IPS-NIHi7 (cell line): ENCODE measurements at regions not wholly inside any gene's neighbourhood (a gene's known extent, or its start where the extent isn't known, plus 50 kb on each side); places are given as distances from the start of the nearest gene placed in this dataset.
A peak's percentile ranks its signal among the peaks of the same experiment; 100 is the strongest.

ENCODE experiments used
- DNase-seq: peaks from one replicate; pipeline ENCODE4 v3.0.0; 2012; ENCODE audit warnings: mixed read lengths; ENCODE audit errors: extremely low spot score

- DNase-seq: no peak
Measured at GRCh38 chr4:166274136-166274761, 401.2 kb downstream of the TLL1 start.

GRCh38 chr4:166274775-166275174 lies 401.7 kb downstream of the TLL1 start:
- no peak for DNase-seq

GRCh38 chr4:166277401-166277800 lies 404.4 kb downstream of the TLL1 start:
- no peak for DNase-seq

- DNase-seq: no peak
Measured at GRCh38 chr4:166277853-166278252, 404.8 kb downstream of the TLL1 start.

- DNase-seq: no peak
Measured at GRCh38 chr4:166279261-166279660, 406.2 kb downstream of the TLL1 start.

GRCh38 chr4:166280642-166281041 lies 407.6 kb downstream of the TLL1 start:
- no peak for DNase-seq

GRCh38 chr4:166282081-166282770 lies 409.2 kb downstream of the TLL1 start:
- DNase-seq: no peak

GRCh38 chr4:166284221-166284620 lies 411.2 kb downstream of the TLL1 start:
- no peak for DNase-seq

- no peak for DNase-seq
Measured at GRCh38 chr4:166290426-166290825, 417.4 kb downstream of the TLL1 start.

- DNase-seq: no peak
Measured at GRCh38 chr4:166293556-166293955, 420.5 kb downstream of the TLL1 start.

- DNase-seq: no peak
Measured at GRCh38 chr4:166301266-166301665, 428.2 kb downstream of the TLL1 start.

GRCh38 chr4:166308647-166309046 lies 435.6 kb downstream of the TLL1 start:
- no peak for DNase-seq

GRCh38 chr4:166309286-166309685 lies 436.2 kb downstream of the TLL1 start:
- DNase-seq: no peak

GRCh38 chr4:166311169-166311568 lies 438.1 kb downstream of the TLL1 start:
- DNase-seq: no peak

- DNase-seq: no peak
Measured at GRCh38 chr4:166312166-166312565, 439.1 kb downstream of the TLL1 start.

GRCh38 chr4:166314902-166315301 lies 441.9 kb downstream of the TLL1 start:
- no peak for DNase-seq

GRCh38 chr4:166315721-166316467 lies 442.9 kb downstream of the TLL1 start:
- no peak for DNase-seq

- DNase-seq: no peak
Measured at GRCh38 chr4:166318810-166319525, 445.9 kb downstream of the TLL1 start.

GRCh38 chr4:166323250-166323649 lies 450.2 kb downstream of the TLL1 start:
- no peak for DNase-seq

GRCh38 chr4:166324321-166324720 lies 451.3 kb downstream of the TLL1 start:
- peak; percentile 33 for DNase-seq

GRCh38 chr4:166335256-166335938 lies 462.4 kb downstream of the TLL1 start:
- no peak for DNase-seq

- DNase-seq: no peak
Measured at GRCh38 chr4:166341992-166342391, 469.0 kb downstream of the TLL1 start.
